ENCODE measurements at regions not wholly inside any gene's neighbourhood (a gene's known extent, or its start where the extent isn't known, plus 50 kb on each side); places are given as distances from the start of the nearest gene placed in this dataset.

GRCh38 chrX:11889791-11890190, 131.8 kb downstream of the MSL3 start:
- ChIA-PET CTCF (no interaction called here), POLR2A (ENCODE audit: unreplicated experiment) (no interaction called here)
- no peak for DNase-seq
- Histone ChIP-seq H3K36me3 (ENCODE audit: control insufficient read depth, insufficient read depth, low read length) (no peaks in the 10 kb centered on the region), H4K91ac (ENCODE audit: insufficient read depth, low read depth, low read length) (no peak overlapping the region), H4K5ac (ENCODE audit: low read depth, low read length) (no peak overlapping the region), H3K56ac (ENCODE audit: extremely low read depth, insufficient read depth, low read length) (no peak overlapping the region), H2BK20ac (ENCODE audit: low read depth, low read length) (no peak overlapping the region), H2AK9ac (replicated peaks; ENCODE audit: low read depth, low read length, poor library complexity) (no peak overlapping the region), H3K9me1 (ENCODE audit: insufficient read depth, low read length) (no peaks in the 10 kb centered on the region), H2BK15ac (ENCODE audit: low read depth, low read length) (no peak overlapping the region), H3K9ac (ENCODE audit: low read depth, low read length) (no peak overlapping the region), H3K9me3 (ENCODE audit: control insufficient read depth, insufficient read depth, low read length) (no peaks in the 10 kb centered on the region), H3K4ac (ENCODE audit: low read depth, low read length) (no peak overlapping the region), H3K18ac (ENCODE audit: low read depth, low read length) (no peak overlapping the region), H3K27me3 (ENCODE audit: control insufficient read depth, insufficient read depth, low read length) (no peaks in the 10 kb centered on the region), H3K4me3 (ENCODE audit: insufficient read depth, low read depth, low read length) (no peak overlapping the region), H3K23ac (ENCODE audit: low read depth, low read length) (no peak overlapping the region), H2AFZ (replicated peaks; ENCODE audit: low read length, poor library complexity) (no peak overlapping the region), H4K8ac (ENCODE audit: low read depth in 2 of 2, low read length in 2 of 2) (no peak overlapping the region), H2AK5ac (ENCODE audit: low read depth, low read length) (no peak overlapping the region), H3K27ac (ENCODE audit: insufficient read depth, low read length) (no peak overlapping the region), H3K14ac (replicated peaks; ENCODE audit: low read depth, low read length) (no peak overlapping the region), H2BK5ac (ENCODE audit: low read depth, low read length, poor library complexity, severe bottlenecking) (no peak overlapping the region), H3K4me1 (ENCODE audit: control insufficient read depth, insufficient read depth, low read length) (no peaks in the 10 kb centered on the region), H3K4me2 (ENCODE audit: low read depth, low read length) (no peak overlapping the region), H2BK120ac (ENCODE audit: low read depth, low read length) (no peak overlapping the region), H4K20me1 (ENCODE audit: insufficient read depth, low read length) (no peaks in the 10 kb centered on the region), H3K79me1 (ENCODE audit: low read depth in 1 of 2, low read length in 2 of 2) (no peaks in the 10 kb centered on the region)
- no TSS peak for BruUV-seq (replicated peaks)
- dilution Hi-C loops (cut with HindIII; ENCODE audit: low sequenced_read_pairs, unreplicated experiment): no loop called here
- in situ Hi-C loops (cut with MboI; ENCODE audit: low sequenced_read_pairs): no loop called here
- no peak for ATAC-seq (ENCODE audit: low read depth)
- intact Hi-C loops (cut with micrococcal nuclease): no loop called here
- TF ChIP-seq BHLHE40 (IDR thresholded peaks at IDR 0.05; ENCODE audit: low read depth, low read length) (no peak), CTCF (conservative IDR thresholded peaks at IDR 0.05; ENCODE audit: low read depth, low read length) (no peak), FOS (IDR thresholded peaks at IDR 0.05; ENCODE audit: low read depth, low read length) (no peak), NFE2L2 (IDR thresholded peaks at IDR 0.05; ENCODE audit: low read depth, low read length) (no peak), CHD1 (IDR thresholded peaks at IDR 0.05; ENCODE audit: low read depth, low read length) (no peak), MAZ (IDR thresholded peaks at IDR 0.05; ENCODE audit: borderline replicate concordance, low read depth, low read length) (no peak), RFX5 (IDR thresholded peaks at IDR 0.05; ENCODE audit: low read depth, low read length) (no peak), ELK1 (IDR thresholded peaks at IDR 0.05; ENCODE audit: borderline replicate concordance, low read depth, low read length) (no peak), SMC3 (IDR thresholded peaks at IDR 0.05; ENCODE audit: low read depth, low read length) (no peak), USF2 (IDR thresholded peaks at IDR 0.05; ENCODE audit: low read depth, low read length) (no peak), RCOR1 (IDR thresholded peaks at IDR 0.05; ENCODE audit: insufficient replicate concordance, low read length) (no peak), RAD21 (IDR thresholded peaks at IDR 0.05; ENCODE audit: low read length) (no peak), CEBPB (IDR thresholded peaks at IDR 0.05; ENCODE audit: low read depth, low read length) (no peak), MAFK (IDR thresholded peaks at IDR 0.05; ENCODE audit: low read depth, low read length) (no peak), POLR2A (IDR thresholded peaks at IDR 0.05; ENCODE audit: low read depth, low read length) (no peak), MXI1 (IDR thresholded peaks at IDR 0.05; ENCODE audit: borderline replicate concordance, low read depth, low read length) (no peak)

All from IMR-90 (cell line).